Dermis blood vessel endothelial cell (primary cell): ENCODE measurements at regions not wholly inside any gene's neighbourhood (a gene's known extent, or its start where the extent isn't known, plus 50 kb on each side); places are given as distances from the start of the nearest gene placed in this dataset.
"Not testable (repeated sequence)": the region's sequence is repeated elsewhere in the genome, so short reads cannot be mapped to it uniquely, and the experiment has no call there.

Source experiments
- DNase-seq: peaks from one replicate; pipeline ENCODE4 v3.0.0; 2010

DNA sequence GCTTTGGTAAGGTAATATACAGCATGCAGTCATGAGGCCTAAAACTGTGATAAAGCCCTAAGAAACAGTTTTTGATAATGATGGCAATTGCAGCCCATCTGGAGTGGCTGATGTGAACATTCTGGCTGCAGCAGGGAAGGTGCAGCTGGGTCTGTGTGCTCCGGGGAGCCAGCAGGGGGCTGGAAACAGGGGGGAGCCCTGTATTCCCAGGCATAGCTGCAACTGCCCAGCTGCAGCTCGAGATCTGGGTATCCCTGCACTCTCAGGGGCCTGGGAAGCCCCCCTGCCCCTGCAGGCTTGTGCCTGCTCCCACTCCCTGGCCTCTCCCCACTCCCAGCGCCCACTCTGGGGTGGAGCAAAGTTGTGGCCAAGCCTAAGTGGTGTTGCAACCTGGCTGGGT lies 95.6 kb downstream of the RRAGB start:
- no peak for DNase-seq

DNA sequence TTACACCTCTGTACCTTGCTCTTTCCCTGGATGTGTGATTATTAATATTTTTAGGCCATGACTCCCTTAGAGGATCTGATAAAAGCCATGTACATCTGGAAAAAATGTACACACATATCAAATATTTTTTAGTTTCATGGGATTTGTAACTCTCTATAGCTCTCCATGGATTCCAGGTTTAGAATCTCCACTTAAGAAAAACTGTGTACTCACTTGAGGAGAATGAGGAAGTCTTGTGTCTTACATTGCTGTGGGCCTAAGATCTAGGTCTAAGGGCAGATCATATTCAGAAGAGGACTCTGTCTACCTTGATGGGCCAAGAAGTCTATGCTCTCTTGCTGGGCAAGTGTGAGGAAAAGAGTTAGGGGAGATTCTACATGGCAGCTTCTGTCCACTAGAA lies 98.0 kb downstream of the RRAGB start:
- no peak for DNase-seq

DNA sequence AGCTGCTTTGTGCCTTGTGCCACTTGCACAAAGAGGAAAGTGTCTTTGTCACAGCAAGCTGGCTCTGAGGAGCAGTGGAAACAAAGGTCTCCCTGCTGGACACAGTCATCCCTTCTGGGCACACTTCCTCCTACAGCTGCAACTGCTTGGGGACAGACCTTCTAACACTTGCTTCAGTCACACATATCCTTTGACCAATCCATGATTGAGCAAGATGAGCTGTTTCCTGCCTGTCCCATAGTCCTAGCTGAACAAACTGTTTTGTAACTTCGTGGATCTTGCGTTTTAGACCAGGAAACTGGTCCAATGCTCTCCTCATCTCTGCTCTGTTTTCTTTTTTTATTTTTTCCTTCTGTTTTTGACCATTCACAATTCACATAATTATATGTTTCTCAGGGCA lies 98.5 kb downstream of the RRAGB start:
- no peak for DNase-seq

DNA sequence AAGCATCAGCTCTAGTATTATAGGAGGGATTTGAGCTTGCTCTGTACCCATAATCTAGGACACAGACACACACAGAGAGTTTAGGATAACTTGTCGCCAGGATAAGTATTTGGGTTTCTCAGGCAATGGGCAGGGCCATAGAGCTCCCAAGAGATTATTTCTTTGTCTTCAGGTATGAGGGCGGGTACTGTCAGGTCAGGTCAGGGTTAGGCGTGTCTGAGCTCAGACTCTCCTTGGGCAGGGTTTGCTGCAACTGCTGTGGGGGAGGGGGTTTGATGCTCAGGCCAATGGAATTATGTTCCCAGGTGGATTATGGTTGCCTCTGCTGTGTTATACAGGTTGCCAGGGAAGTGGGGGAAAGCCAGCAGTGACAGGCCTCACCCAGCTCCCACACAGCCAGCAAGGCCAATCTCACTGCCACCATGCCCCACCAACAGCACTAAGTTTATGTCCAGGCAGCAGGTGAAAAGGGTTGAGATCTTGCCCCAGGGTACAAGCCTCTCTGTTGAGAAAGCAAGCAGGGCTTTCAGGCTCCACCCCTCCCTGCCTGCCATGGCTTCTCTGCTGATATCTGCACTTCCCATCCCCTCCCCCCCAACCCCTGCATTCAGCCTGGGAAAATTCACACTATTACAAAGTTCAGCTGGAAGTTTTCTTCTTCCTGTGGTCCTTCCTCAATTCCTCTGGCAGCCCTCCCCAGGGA lies 101.3 kb downstream of the RRAGB start:
- no peak for DNase-seq

DNA sequence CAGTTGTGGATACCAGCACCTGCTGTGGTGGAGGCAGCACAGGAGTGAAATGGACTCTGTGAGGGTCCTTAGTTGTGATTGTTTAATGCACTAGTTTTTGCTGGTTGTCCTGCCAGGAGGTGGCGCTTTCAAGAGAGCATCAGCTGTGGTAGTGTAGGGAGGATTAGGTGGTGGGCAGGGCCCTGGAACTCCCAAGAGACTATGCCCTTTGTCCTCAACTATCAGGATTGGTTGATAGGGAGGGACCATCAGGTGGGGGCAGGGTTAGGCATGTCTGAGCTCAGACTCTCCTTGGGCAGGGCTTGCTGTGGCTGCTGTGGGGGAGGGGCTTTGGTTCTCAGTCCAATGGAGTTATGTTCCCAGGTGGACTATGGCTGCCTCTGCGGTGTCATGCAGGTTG lies 121.9 kb downstream of the RRAGB start:
- DNase-seq, result no peak

DNA sequence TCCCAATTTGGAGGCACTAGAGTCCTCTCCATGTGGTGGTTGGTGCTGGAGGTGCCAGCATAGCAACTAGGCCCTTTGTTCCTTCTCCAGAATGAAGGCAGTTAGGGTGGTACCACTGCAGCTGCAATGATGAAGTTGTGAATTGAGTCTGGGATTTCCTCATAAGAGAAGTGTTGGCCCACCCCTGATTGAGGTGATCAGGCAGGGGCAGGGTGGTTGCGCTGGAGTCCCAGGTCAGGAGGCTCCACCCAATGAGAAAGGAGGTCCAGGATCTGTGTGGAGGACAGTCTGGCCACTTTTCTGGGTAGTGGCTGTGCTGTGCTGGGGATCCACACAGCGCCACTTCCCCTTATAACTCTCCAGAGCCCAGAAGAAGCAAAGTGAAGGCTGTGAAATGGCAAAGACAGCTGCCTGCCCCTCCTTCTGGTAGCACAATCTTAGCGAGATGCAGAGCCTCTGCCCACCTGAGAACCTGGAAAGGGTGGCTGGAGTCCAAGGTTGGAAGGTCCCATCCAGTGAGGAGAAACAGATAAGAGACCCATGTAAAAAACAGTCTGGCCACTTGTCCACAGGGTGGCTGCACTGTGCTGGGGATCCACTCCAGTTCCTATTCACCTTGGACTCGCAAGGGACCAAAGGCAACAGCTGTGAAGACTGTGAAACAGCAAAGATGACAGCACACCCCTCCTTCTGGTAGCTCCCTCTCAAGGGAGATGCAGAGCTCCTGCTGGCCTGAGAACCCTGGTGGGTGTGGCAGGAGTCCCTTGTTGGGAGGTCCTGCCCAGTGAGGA lies 124.6 kb downstream of the RRAGB start:
- DNase-seq, result no peak

DNA sequence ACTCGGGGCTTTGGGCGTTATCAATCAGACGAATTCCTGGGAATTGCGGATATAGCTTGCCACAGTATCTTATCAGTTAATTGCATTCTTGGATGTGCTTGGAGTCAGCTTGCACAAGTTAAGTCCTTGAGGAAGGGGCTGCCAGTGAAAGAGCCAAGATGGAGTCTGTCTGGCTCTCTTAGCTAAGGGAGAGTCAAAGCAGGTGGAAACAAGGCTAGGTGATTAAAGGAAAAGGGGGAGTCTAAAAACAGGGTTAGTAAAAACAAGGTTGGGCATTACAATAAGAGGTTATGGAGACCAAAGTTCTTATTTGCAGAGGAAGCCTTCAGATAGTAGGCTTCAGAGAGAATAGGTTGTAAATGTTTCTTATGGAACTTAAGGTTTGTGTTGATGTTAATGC lies 149.2 kb downstream of the RRAGB start:
- DNase-seq, result not testable (repeated sequence)

DNA sequence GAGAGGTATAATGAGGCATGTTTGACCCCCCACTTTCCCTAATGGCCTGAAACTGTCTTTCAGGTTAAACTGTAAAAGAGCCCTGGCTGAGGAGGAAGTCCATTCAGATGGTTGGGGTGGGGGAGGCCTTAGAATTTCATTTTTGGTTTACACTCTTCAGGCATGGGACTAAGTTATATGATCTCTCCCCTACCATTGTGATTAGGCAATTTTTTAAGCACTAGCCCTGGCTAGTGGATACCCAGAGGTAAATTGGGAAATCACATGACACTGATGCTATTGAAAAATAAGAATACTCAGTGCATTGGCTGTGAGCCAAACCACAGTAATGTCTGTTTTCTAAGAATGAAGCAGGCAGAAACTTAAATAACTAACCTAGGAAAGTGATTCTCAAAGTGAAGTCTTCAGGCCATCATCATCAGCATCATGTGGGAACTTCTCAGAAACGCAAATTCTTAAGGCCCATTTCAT lies 149.7 kb downstream of the RRAGB start:
- peak; percentile 20 for DNase-seq

DNA sequence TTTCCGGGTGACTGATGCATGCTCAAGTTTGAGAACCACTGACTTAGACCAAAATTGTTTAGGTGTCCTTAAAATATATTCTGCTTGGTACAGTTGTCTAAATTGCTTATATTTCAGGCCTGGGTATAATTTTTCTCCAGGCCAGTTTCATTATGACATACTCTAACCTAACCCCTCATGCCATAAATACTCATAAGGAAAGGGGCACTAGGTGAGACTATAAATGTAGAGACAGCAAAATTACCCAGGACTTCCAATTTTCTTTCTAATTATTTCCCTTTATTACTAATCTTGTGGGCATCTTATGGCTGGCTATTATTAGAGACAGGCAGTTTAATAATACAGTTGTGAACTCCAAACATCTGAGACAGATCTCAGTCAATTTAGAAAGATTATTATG lies 150.2 kb downstream of the RRAGB start:
- no peak for DNase-seq

DNA sequence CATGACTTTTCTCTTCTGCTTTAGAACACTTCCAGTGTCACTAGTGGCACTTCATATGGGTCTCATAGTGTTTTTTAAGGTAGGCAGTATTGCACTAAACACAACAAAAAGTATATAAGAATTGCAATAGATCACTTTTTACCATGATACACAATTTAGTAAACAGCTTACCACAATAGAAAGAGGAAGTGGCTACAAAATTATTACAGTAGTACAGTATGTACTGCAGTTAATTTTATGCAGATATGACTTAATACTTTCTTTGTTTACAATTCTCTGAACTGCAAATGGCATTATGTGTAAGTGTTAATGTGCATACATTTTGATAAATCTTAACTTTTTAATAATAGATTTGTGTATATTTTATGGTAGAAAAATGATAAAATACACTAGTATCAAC lies 157.3 kb downstream of the RRAGB start:
- DNase-seq, result no peak

DNA sequence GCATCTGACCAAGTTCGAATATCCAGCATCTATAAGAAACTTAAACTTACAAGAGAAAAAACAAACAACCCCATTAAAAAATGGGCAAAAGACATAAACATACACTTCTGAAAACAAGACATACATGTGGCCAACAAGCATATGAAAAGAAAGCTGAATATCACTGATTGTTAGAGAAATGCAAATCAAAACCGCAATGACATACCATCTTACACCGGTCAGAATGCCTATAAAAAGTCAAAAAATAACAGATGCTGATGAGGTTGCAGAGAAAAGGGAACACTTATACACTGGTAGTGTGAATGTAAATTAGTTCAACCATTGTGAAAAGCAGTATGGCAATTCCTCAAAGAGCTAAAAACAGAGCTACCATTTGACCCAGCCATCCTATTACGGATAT lies 166.0 kb downstream of the RRAGB start:
- not testable (repeated sequence) for DNase-seq

DNA sequence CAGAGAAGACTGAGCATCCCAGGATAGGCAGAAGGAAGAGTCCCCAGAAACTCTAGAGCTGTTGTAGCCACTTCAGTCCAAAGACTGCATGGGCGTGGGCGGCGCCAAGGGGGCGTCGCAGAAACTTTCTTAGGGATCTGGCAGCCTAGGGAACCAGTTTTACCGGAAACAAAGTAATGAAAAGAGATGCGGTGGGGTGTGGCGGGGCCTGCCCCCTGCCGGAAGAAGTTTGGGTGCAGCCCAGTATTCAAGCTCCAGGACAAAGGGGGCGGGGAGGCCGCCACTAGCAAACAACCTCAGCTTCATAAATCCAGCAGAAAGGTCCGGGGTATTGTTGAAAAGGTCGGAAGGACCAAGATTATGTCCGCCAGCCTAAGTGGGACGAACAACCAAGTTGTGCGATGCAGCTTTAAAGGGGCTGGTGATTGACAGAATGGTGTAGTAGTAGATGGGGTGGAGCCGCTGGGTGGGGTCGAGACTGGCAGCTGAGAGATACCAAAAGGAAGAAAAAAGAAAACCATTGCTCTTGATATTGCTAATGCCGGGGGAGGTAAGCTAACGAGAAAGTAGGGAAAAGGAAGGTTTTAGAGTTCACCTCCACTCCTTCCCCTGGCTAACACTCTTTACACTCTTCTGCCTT lies 190.5 kb downstream of the RRAGB start:
- peak; percentile 36 for DNase-seq

DNA sequence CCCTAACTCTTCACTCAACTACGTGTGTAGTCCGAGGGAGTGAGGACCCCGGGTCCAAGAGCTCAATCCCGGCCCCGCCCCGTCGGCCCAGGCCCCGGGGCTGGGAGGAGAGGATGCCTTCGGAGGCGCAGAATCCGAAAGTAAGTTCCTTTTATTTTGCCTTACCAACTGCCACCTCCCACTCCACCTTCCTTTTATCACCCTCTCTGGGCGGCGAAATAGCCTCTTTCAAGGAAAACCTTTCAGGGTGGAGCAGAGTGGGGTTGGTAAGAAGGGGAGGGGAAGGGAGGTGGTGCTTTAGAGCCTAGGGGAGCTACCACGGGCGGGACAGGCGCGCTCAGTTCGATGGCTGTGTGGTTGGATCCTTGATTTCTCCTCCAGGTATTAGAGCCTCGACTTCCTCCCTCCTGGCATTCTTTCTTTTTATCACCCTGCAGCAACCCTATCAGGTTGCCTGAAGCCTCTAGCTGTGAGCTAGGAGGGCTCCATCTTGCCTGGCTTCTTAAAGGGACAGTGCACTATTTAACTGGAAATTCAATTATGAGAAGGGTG lies 191.2 kb downstream of the RRAGB start:
- DNase-seq, result peak; percentile 24

DNA sequence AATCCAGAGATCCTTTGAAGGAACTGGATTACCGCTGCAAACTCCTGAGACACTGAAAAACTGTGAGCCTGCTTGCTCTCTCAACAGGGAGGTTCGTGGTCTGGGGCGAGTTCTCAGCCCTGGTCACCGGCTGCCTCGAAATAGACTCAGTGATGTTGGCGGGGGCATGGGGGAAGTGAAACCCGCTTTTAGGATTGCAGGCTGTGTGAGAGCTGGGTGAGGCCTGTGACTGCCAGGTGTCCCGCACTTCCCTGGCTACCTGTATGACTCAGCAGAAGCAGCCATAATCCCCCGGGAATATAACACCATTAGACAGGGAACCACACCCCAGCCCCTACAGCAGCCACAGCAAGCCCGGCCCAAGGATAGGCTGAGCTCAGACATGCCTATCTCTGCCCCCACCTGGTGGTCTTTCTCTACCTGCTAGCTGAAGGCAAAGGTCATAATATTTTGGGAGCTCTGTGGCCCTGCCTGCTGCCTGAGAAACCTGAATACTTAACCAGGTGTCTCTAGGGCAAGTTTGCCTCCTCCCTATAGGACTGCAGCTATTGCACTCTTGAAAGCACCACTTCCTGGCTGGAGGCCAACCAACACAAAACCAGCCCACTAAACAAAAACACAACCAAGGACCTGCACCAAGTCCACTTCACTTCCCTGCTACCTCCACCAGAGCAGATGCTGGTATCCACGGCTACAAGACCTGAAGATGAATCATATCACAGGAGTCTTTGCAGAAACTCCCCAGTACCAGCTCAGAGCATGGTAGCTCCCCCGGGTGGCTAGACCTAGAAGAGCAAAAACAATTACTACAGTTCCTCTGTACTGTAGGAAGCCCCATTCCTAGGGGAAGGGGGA lies 202.0 kb downstream of the RRAGB start:
- no peak for DNase-seq

DNA sequence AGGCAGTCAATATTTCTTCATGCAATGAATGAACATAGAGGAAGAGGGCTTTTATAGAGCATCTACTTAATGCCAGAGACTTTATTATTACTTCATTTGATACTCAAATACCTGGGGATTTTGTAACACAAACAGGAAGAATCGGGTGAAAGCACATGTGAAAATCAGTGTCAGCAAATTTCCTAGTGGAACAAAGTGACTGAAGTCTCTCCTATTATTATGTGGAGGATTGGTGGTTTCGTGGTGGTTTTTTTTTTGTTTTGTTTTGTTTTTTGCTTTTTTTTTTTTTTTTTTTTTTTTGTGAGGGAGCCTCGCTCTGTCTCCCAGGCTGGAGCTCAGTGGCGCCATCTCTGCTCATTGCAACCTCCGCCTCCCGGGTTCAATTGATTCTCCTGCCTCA lies 207.0 kb downstream of the RRAGB start:
- DNase-seq, result no peak

DNA sequence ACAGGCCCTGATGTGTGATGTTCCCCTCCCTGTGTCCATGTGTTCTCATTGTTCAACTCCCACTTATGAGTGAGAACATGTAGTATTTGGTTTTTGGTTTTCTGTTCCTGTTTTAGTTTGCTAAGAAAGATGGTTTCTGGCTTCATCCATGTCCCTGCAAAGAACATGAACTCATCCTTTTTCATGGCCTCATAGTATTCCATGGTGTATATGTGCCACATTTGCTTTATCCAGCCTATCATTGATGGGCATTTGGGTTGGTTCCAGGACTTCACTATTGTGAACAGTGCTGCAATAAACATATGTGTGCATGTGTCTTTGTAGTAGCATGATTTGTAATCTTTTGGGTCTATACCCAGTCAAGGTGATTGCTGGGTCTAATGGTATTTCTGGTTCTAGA lies 211.0 kb downstream of the RRAGB start:
- DNase-seq, result not testable (repeated sequence)
